Astrocyte of the cerebellum (primary cell): ENCODE measurements at regions not wholly inside any gene's neighbourhood (a gene's known extent, or its start where the extent isn't known, plus 50 kb on each side); places are given as distances from the start of the nearest gene placed in this dataset.

Source experiments
- DNase-seq: peaks from one replicate; pipeline ENCODE4 v3.0.0-alpha.2; 2011; ENCODE audit warnings: low read depth
- H3K4me3 ChIP-seq: 2 replicates; pipeline ENCODE4 v1.5.1; 2011; ENCODE audit warnings: mild to moderate bottlenecking, low read depth, low read length, moderate library complexity
- in situ Hi-C: cut with HindIII; loops from 2 replicates; pipeline ENCODE4 v1.10.0; 2017; ENCODE audit warnings: low sequenced_read_pairs
- TF ChIP-seq, protein P1 (sequence below): IDR thresholded peaks from 2 replicates; pipeline ENCODE4 v1.5.1; 2012; ENCODE audit warnings: low read length, low read depth, moderate library complexity, mild to moderate bottlenecking; ENCODE audit errors: missing control alignments

DNA sequence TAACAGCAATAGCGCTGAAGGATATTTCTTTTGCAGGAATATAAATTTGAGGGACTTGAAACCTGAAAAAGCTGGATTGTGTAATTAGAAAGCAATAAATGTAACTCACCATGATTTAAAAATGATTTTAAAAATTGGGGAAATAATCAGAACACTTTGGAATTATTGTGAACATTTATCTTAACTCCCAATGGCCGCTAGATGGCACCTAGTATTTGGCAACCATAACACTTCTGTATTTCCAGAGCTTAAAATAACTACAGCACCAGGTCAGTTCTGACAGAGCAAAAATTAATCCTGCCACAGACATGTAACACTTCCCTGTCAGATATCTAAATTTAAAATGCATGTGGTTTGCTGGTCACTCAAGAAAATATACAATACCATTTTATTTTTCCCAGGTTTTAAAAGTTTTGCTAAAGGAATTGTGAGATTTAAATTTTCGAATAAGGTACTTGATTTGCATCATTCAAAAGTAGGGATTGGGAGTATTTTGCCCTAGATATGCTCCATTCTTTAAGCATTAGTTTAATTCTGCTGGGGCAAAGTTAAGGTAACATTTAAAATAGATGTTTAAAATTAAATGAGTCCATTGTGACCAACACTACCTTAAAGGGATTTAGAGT is 144.5 kb downstream of the PPP1R3A start:
- H3K4me3 ChIP-seq = no peak overlapping the region
- TF ChIP-seq, protein P1, sequence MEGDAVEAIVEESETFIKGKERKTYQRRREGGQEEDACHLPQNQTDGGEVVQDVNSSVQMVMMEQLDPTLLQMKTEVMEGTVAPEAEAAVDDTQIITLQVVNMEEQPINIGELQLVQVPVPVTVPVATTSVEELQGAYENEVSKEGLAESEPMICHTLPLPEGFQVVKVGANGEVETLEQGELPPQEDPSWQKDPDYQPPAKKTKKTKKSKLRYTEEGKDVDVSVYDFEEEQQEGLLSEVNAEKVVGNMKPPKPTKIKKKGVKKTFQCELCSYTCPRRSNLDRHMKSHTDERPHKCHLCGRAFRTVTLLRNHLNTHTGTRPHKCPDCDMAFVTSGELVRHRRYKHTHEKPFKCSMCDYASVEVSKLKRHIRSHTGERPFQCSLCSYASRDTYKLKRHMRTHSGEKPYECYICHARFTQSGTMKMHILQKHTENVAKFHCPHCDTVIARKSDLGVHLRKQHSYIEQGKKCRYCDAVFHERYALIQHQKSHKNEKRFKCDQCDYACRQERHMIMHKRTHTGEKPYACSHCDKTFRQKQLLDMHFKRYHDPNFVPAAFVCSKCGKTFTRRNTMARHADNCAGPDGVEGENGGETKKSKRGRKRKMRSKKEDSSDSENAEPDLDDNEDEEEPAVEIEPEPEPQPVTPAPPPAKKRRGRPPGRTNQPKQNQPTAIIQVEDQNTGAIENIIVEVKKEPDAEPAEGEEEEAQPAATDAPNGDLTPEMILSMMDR = peak; percentile 64
- in situ Hi-C loops = no loop called here
- DNase-seq = peak; percentile 48

DNA sequence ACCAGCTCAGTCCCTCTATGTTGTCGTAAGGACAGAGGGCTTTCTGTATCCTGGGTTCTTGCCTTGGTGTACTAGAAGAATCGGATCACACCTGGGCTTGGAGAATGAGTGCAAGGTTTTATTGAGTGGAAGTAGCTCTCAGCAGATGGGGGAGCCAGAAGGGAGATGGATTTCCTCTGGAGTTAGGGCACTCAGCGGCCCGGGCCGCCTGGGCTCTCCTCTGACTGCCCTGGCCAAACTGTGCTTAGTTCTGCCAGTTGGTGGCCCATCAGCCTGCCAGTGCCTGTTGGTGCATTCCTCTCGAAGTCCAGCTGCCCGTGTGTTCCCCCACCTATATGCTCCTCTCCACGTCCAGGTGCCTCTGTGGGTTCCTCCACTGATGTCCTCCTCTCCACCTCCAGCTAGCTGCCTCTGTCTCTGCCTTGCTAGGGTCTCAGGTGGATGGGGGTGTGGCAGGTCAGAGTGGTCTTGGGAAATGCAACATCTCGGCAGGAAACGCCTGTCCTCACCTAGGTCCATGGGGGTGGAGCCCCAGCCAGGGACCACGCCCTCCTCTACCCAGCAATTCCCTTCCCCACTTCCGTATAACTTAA is 148.6 kb downstream of the PPP1R3A start:
- no peak overlapping the region for H3K4me3 ChIP-seq
- no peak for DNase-seq
- TF ChIP-seq, protein P1 = no peak
- in situ Hi-C loops = no loop called here

DNA sequence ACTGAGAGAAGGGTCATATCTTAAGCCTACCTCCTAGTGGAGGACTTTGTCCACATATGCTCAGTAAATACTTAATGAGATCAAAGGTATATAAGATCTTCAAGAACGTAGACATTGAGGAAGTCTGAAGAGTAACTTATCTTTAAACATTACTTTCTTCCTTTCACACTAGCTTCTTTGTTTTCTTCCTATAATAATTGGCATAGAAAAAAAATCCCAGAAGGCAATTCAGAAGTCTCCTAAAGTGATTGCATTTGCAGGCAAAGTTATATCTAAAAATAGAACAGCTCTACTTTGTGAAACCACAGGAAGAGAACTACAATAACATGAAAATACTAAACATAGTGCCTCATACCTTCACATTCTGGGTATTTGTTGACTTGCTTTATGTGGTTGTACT is 150.4 kb downstream of the PPP1R3A start:
- in situ Hi-C loops = no loop called here
- H3K4me3 ChIP-seq = no peak overlapping the region
- TF ChIP-seq, protein P1 = no peak
- DNase-seq = no peak

DNA sequence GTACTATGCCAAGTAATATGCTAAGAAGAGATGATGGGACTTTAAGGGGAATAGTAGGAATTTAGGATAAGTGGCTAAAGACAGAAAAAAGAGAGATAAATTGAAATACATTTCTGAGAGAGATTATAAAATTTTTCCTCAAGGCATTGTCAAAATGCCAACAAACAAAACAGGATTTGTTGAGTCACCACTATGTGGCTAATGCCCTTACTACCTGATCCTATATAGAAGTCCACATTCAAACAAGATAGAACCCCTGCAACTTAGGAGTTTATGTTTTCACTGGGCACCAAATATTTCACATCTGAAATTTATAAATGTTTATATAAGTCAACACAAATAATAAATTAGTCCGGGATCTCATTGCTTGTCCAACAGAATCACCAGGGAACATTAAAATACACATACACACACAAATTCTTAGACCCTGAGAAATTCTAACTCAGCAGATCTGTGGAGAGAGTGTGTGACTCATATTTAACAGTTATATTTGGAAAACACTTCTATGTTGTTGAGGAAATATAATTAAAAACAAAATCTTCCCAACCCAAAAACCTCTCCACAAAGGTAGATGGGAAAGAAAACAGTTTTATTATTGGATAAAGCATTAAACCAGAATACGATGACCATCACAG is 154.3 kb downstream of the PPP1R3A start:
- no peak overlapping the region for H3K4me3 ChIP-seq
- in situ Hi-C loops = no loop called here
- TF ChIP-seq, protein P1 = no peak
- DNase-seq = no peak

DNA sequence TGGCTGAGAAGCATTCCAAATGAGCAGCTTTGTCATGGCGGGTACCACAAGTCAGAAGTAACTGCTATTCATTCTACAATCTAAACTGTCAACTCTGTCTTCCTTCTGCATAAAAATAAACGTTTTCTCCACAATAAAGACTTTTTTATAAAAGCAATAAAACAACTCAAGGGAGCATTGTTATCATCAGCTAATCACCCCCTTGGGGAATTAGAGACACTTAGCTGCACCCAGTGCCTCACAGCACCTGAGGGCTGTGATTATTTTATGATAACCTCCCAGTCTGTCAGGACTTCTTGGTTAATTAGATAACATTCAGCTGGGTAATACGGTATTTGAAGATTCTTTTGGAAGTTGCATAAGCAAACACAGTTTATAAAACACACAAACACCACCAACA is 155.6 kb downstream of the PPP1R3A start:
- H3K4me3 ChIP-seq = no peak overlapping the region
- no peak for DNase-seq
- in situ Hi-C loops = no loop called here
- TF ChIP-seq, protein P1 = no peak

DNA sequence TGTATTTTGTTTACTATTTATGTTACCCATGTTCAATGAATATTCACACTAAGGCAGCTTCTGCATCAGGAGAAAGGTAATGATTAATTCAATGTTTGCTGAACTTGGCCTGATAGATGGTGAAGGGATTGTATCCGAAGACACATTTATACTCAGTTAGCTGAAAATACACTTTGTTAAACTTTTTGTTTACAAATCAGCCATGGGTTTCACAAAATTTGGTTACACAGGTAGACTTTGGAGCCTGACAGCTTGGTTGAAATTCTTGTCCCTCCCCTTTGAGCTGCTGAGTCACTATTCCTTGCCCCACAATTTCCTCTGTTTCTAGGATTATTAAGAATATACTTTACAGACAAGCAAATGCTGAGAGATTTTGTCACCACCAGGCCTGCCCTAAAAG is 162.6 kb downstream of the PPP1R3A start:
- H3K4me3 ChIP-seq = no peak overlapping the region
- in situ Hi-C loops = no loop called here
- TF ChIP-seq, protein P1 = no peak
- DNase-seq = no peak
